ENCODE measurements at regions not wholly inside any gene's neighbourhood (a gene's known extent, or its start where the extent isn't known, plus 50 kb on each side); places are given as distances from the start of the nearest gene placed in this dataset.
A peak's percentile ranks its signal among the peaks of the same experiment; 100 is the strongest.
"Not testable (repeated sequence)": the region's sequence is repeated elsewhere in the genome, so short reads cannot be mapped to it uniquely, and the experiment has no call there.

DNA sequence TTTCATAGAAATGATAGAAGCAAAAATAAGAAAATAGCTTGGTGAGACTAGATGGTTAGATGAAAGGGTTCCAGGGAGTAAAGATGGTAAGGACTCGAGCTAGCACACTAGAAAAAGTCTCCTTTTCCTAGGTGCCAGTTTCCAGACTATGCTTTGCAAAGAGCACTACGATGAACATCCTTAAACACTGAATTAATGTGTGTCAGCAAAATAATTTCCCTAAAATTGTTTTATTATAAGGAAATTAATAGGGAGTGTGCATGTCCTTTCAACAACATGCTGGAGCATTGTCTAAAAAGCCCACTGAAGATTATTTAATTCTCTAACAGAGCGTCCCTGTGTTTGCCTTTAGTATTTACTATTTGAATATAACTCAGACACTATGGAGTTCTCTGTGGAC is 107.4 kb upstream of the NDUFV2 start:
- no peak for DNase-seq

DNA sequence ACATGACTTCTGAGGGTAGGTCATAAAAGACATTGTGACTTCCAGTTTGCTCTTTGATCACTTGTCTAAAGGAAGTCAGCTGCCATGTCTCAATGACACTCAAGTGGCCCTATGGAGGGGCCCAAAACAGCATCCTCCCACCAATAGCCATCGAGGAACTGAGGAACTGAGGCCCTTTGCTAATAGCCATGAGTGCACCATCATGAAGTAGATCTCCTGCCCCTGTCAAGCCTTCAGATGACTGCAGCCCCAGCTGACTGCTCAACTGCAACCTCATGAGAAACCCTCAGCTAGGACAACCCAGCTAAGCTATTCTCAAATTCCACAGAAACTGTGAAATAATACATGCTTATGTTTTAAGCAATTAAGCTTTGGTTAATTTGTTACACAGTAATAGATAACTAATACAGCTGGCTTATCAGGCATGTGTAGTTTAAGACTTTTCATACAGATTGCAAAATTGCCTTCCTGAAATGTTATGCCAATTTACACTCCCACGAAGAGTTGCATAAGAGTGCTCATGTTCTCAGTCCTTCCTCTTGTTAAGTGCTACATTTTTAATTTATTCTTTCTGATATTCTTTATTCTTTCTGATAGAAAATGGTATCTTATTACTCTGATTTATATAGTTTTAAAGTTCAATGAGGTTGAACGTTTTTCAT is 105.6 kb upstream of the NDUFV2 start:
- no peak for DNase-seq

GRCh38 chr18:8997634-8998033 is 104.9 kb upstream of the NDUFV2 start:
- no peak for DNase-seq

- no peak for DNase-seq
Observed at GRCh38 chr18:8998481-8999217, 103.8 kb upstream of the NDUFV2 start.

DNA sequence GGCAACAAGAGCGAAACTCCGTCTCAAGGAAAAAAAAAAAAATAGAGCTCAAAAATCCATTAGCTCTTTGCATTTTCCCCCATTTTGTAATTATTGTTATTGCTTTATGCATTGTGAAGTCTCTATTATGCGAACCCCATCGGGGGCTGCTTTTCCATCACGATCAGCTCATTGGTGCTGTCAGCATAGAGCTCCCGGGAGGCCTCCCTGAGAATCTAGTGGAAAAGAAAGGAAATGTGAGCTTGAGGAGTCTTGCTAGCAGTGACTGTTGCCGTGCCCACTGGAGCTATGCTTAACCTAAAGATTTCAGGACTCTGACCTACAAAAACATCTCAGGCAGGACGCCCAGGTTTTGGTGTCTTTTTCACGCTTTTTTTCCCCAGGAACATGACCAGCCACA is 102.6 kb upstream of the NDUFV2 start:
- no peak for DNase-seq

DNA sequence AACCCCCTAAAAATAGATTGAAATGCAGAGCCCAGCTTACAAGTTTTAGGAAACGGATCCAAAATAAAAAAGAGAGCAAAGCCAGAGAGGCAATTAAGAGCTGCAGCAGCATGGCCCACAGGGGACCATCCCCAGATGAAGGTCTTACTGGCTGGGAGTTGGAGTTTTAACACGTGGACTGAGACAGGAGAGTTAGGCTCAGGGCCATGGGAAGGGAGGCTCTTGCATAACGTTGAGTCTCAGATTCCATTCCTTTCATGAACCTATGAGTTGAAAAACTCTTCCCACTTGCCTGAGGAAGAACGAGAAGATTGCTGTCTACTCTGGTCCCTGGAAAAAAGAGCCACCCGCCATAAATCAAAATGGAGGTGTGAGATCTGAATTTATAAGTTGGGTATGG is 101.8 kb upstream of the NDUFV2 start:
- DNase-seq = no peak

- no peak for DNase-seq
Observed at GRCh38 chr18:9001209-9001608, 101.3 kb upstream of the NDUFV2 start.

DNA sequence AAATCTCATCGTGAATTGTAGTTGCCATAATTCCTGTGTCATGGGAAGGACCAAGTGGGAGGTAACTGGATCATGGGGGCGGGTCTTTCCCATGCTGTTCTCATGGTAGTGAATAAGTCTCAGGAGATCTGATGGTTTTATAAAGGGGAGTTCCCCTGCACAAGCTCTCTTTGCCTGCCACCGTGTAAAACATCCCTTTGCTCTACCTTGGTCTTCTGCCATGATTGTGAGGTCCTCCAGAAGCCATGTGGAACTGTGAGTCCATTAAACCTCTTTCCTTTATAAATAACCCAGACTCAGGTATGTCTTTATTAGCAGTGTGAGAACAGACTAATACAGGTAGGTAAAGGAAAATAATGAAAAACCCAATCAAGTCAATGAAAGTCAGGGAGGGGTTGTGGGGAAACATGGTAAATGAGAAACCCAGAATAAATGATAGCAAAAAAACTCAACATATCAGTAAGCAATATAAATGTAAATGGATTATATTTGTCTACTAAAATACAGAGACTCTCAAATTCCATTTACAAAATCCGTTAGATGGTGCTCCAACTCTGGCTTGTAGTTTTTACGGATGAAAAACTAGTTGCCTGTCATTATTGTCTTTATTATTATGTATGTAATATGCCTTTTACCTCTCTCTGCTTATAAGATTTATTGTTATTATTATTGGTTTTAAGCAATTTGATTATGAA is 98.9 kb upstream of the NDUFV2 start:
- DNase-seq = no peak

GRCh38 chr18:9004308-9004707 is 98.2 kb upstream of the NDUFV2 start:
- DNase-seq = not testable (repeated sequence)

DNA sequence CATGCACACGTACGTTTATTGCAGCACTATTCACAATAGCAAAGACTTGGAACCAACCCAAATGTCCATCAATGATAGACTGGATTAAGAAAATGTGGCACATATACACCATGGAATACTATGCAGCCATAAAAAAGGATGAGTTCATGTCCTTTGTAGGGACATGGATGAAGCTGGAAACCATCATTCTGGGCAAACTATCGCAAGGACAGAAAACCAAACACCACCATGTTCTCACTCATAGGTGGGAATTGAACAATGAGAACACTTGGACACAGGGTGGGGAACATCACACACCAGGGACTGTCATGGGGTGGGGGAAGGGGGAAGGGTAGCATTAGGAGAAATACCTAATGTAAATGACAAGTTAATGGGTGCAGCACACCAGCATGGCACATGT is 94.8 kb upstream of the NDUFV2 start:
- not testable (repeated sequence) for DNase-seq

- DNase-seq = no peak
Observed at GRCh38 chr18:9008200-9008708, 94.2 kb upstream of the NDUFV2 start.

DNA sequence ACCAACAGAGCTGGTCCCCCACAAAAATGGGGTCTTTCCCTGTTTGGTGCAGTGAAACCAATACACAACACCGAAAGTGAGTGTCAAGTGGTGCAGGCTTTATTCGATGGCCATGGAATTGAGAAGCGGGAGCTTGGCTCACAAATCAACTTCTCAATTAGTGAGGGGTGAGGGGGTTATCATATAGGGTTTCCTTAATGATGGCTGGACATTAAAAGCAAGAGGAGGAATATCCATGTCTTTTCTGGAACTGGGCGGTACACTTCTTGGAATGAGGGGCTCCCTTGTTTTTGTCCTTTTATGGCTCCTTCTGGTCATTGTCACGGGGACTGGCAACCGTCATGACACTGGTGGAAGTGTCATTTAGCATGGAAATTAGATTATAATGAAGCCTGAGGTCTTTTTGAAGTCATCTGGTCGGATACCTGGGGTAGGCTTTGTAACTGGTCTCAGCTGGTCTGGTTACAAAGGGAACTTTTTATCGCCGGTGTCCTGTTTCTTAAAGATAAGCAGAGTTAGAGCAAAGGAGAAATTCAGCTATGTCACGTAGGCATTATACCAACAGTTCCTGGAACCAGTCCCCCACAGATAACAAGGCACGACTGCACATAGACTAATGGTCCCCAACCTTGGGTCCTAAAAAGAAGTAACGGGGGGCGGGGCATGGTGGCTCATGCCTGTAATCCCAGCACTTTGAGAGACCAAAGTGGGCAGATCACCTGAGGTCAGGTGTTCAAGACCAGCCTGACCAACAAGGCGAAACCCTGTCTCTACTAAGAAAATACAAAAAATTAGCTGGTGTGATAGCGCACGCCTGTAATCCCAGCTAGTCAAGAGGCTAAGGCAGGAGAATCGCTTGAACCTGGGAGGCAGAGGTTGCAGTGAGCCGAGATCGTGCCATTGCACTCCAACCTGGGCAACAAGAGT is 93.5 kb upstream of the NDUFV2 start:
- DNase-seq = no peak

- no peak for DNase-seq
Observed at GRCh38 chr18:9009703-9010488, 92.6 kb upstream of the NDUFV2 start.

GRCh38 chr18:9011431-9011830 is 91.1 kb upstream of the NDUFV2 start:
- no peak for DNase-seq

GRCh38 chr18:9013926-9014373 is 88.5 kb upstream of the NDUFV2 start:
- DNase-seq = no peak

- DNase-seq = no peak
Observed at GRCh38 chr18:9015689-9016088, 86.8 kb upstream of the NDUFV2 start.

DNA sequence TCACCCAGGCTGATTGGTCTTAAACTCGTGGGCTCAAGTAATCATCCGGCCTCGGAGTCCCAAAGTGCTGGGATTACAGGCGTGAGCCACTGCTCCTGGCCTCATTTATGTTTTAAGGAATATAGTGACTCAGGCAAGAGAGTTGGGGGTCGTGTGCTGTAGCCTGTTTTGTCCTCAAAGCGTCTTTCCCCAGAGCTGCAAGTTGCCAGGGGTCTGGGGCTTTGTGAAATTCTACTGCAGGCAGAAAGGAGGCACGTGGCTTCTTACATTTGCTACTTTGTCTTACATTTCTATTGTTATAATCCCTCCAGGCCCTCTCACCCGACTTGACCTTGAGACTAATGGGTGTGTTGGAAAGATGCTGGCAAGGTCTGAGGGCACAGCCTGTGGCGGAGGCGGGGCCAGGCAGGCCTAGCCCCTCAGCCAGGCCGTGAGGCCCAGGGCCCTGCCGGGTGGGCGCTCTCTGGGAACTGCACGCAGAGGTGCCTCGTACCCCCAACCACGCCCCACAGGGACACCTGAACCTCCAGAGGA is 85.8 kb upstream of the NDUFV2 start:
- no peak for DNase-seq

DNA sequence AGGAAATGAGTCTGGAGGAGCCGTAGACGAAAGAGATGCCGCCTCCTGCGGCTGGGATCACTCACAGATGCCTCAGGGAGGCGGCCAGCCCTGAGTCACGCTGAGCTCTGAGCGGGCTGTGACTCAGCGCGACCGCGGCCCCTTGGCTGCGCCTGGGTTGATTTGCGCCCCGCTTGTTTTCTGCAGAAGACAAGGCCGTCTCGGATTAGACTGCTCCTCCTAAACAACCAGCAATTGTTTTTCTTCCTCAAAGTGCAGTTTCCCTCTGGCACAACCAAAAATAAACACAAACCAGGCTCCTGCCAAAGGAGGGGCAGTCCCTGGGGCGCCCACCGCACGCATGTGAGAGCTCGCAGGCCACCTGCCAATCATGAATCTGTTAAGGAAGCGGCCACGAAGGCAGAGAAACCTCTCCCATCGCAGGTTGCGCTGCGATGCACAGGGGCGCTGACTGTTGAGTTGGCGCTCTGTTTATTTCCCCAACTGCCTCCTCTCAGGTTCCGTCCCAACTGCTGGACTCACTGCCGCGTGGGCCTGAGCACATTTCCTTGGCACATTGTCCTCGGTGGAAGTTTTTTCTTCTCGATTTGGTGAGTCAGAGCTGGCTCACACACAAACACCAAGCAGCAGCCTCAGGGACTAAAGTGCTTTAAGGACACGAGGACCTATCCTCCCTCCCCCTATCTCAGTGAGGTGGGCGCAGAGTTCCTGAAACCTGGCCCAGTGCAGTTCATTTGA is 85.2 kb upstream of the NDUFV2 start:
- DNase-seq = peak; percentile 30

- DNase-seq = no peak
Observed at GRCh38 chr18:9017905-9018227, 84.6 kb upstream of the NDUFV2 start.

- DNase-seq = no peak
Observed at GRCh38 chr18:9019135-9019534, 83.4 kb upstream of the NDUFV2 start.

- no peak for DNase-seq
Observed at GRCh38 chr18:9020221-9020620, 82.3 kb upstream of the NDUFV2 start.

Data from DMS 273 treated with DMSO at 0.1 percent for 48 hours (cell line).